Breast epithelium (tissue), 4 donors: ENCODE measurements at regions not wholly inside any gene's neighbourhood (a gene's known extent, or its start where the extent isn't known, plus 50 kb on each side); places are given as distances from the start of the nearest gene placed in this dataset.

Source experiments
- DNase-seq, 2 donors: peaks; one replicate each; pipeline ENCODE4 v3.0.0-alpha.2; 2019; ENCODE audit warnings: low spot score in 2 of 2
- H3K27ac ChIP-seq, 2 donors: fragments of 200-600 bp; sonication (generic) in 1 of 2; one replicate each; pipeline ENCODE4 v1.5.1; 2016 to 2019; ENCODE audit warnings: mild to moderate bottlenecking in 1 of 2
- H3K27me3 ChIP-seq, 2 donors: fragments of 200-600 bp; sonication (generic) in 1 of 2; one replicate each; pipeline versions ENCODE4 v1.5.1 to v1.6.0; 2017 to 2019; ENCODE audit warnings: control low read depth in 1 of 2, mild to moderate bottlenecking in 1 of 2
- H3K36me3 ChIP-seq: fragments of 200-600 bp; one replicate; pipeline ENCODE4 v1.5.1; 2019
- H3K4me1 ChIP-seq, 2 donors: fragments of 200-600 bp; sonication (generic); one replicate each; pipeline ENCODE4 v1.5.1; 2016 to 2019; ENCODE audit warnings: control low read depth in 1 of 2
- H3K4me3 ChIP-seq, 3 donors: fragments of 200-600 bp; sonication (generic); 1 replicate in 2 of 3; 2 replicates in 1 of 3; pipeline ENCODE4 v1.5.1; 2016 to 2019; ENCODE audit warnings: mild to moderate bottlenecking in 3 of 3, moderate library complexity in 2 of 3
- H3K9me3 ChIP-seq, 2 donors: fragments of 200-600 bp; sonication (generic) in 1 of 2; one replicate each; pipeline ENCODE4 v1.5.1; 2016 to 2019; ENCODE audit warnings: control low read depth in 1 of 2
- CTCF ChIP-seq, 3 donors: fragments of 450-650 bp; IDR thresholded peaks; one replicate each; pipeline ENCODE4 v1.5.1; 2016 to 2017; ENCODE audit warnings: antibody characterized with exemption in 3 of 3, mild to moderate bottlenecking in 3 of 3, moderate library complexity in 3 of 3
- POLR2A ChIP-seq: fragments of 450-650 bp; IDR thresholded peaks from one replicate; pipeline ENCODE4 v1.6.1; 2016; ENCODE audit warnings: antibody characterized with exemption, mild to moderate bottlenecking, moderate library complexity
- POLR2AphosphoS5 ChIP-seq, 3 donors: sonication (generic); formaldehyde crosslinking; IDR thresholded peaks; one replicate each; pipeline ENCODE4 v1.6.1; 2017; ENCODE audit warnings: antibody characterized with exemption in 3 of 3
- intact Hi-C: fragments of 100-400 bp; cut with DNase I; formaldehyde crosslinking; loops from one replicate; pipeline ENCODE4 v1.15.1; 2023; ENCODE audit warnings: low total_unique reads

- Histone ChIP-seq H3K36me3 (no peaks in the 10 kb centered on the region), H3K4me1 (no peaks in the 10 kb centered on the region), H3K27ac (no peak overlapping the region), H3K9me3 (no peaks in the 10 kb centered on the region), H3K4me3 (no peak overlapping the region), H3K27me3 (no peaks in the 10 kb centered on the region)
- no peak for DNase-seq
- TF ChIP-seq POLR2AphosphoS5 (IDR thresholded peaks at IDR 0.05): no peak
- no peak for TF ChIP-seq CTCF (IDR thresholded peaks at IDR 0.05)
- no peak for TF ChIP-seq POLR2A
- intact Hi-C loops: no loop called here
These were observed 341.2 kb downstream of the SNAPC1 start for GRCh38 chr14:62103464-62103863.

- Histone ChIP-seq H3K4me1 (no peaks in the 10 kb centered on the region), H3K36me3 (no peaks in the 10 kb centered on the region), H3K4me3 (no peak overlapping the region), H3K27ac (no peak overlapping the region), H3K27me3 (peaks cover 0 to 13% of the 10 kb centered on the region in 2 donors), H3K9me3 (no peaks in the 10 kb centered on the region)
- TF ChIP-seq POLR2AphosphoS5 (IDR thresholded peaks at IDR 0.05): no peak
- TF ChIP-seq POLR2A: no peak
- TF ChIP-seq CTCF (IDR thresholded peaks at IDR 0.05): no peak
- intact Hi-C loops: loop anchor here (5.0 kb wide), 1 partner anchor 139 kb away; no protein-coding TSS in a partner anchor
- no peak for DNase-seq
These were observed 348.7 kb downstream of the SNAPC1 start for GRCh38 chr14:62110941-62111340.

GRCh38 chr14:62117010-62117750 lies 355.0 kb downstream of the SNAPC1 start:
- Histone ChIP-seq H3K27ac (no peak overlapping the region), H3K27me3 (peaks cover 3 to 64% of the 10 kb centered on the region in 2 donors), H3K9me3 (no peaks in the 10 kb centered on the region), H3K4me1 (no peaks in the 10 kb centered on the region), H3K4me3 (peak overlapping the region; percentile 3 to 57 (median 30)), H3K36me3 (no peaks in the 10 kb centered on the region)
- intact Hi-C loops: no loop called here
- peak in 1 of 2 donors; percentile 52 for DNase-seq
- TF ChIP-seq POLR2AphosphoS5 (IDR thresholded peaks at IDR 0.05) (no peak), CTCF (IDR thresholded peaks at IDR 0.05) (peak in 1 of 3 donors; percentile 26)

- TF ChIP-seq POLR2AphosphoS5 (IDR thresholded peaks at IDR 0.05): no peak
- no peak for TF ChIP-seq CTCF (IDR thresholded peaks at IDR 0.05)
- TF ChIP-seq POLR2A: no peak
- Histone ChIP-seq H3K4me3 (peak overlapping the region in 2 of 3 donors; percentile 30 to 57), H3K36me3 (no peaks in the 10 kb centered on the region), H3K27ac (no peak overlapping the region), H3K4me1 (no peaks in the 10 kb centered on the region), H3K27me3 (peaks cover 3 to 70% of the 10 kb centered on the region in 2 donors), H3K9me3 (no peaks in the 10 kb centered on the region)
- intact Hi-C loops: no loop called here
- DNase-seq: no peak
These were observed 355.5 kb downstream of the SNAPC1 start for GRCh38 chr14:62117751-62118105.

- no peak for DNase-seq
- no peaks in the 10 kb centered on the region for H3K36me3 ChIP-seq
- no peak overlapping the region for H3K27ac ChIP-seq
- TF ChIP-seq CTCF (IDR thresholded peaks at IDR 0.05) (no peak), POLR2A (no peak), POLR2AphosphoS5 (IDR thresholded peaks at IDR 0.05) (no peak)
- H3K4me1 ChIP-seq: no peaks in the 10 kb centered on the region
- H3K9me3 ChIP-seq: no peaks in the 10 kb centered on the region
- no peak overlapping the region for H3K4me3 ChIP-seq
- peaks cover 3 to 73% of the 10 kb centered on the region in 2 donors for H3K27me3 ChIP-seq
- intact Hi-C loops: no loop called here
These were observed 356.2 kb downstream of the SNAPC1 start for GRCh38 chr14:62118461-62118860.
